ENCODE measurements at regions not wholly inside any gene's neighbourhood (a gene's known extent, or its start where the extent isn't known, plus 50 kb on each side); places are given as distances from the start of the nearest gene placed in this dataset.

DNA sequence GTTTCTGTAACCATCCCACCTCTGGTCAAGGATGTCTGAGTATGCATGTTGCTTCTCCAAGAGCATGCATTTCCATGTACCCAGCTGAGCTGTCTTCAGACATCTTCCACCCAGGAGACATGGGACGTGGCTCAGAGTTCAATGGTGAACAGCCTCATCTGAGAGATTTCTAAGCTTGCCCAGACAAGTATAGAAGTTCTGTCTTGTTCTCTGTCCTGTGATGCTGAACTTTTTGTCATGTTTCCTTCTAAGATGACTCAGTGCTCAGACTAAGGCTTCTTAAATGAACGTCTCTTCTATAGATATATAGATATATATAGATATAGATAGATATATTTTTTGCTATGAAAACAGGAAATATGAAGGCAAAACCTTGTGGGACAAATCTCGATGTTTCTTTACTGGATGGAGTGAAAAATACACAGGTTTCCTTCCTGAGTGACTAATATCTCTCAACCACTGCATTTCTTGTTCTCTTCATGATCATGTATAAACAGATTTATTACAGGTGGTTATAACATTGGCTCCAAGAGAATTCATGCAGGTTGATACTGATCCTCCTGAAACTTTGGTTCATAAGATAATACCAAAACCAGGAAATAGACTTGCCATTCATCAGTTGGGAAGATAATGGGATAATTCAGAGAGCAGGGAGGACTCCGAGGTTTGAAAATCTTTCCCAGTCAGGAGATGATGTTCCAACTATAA is 168.2 kb downstream of the ZNF518B start:
- DNase-seq (ENCODE audit: low read depth), result peak; percentile 92
- TF ChIP-seq, protein P1, sequence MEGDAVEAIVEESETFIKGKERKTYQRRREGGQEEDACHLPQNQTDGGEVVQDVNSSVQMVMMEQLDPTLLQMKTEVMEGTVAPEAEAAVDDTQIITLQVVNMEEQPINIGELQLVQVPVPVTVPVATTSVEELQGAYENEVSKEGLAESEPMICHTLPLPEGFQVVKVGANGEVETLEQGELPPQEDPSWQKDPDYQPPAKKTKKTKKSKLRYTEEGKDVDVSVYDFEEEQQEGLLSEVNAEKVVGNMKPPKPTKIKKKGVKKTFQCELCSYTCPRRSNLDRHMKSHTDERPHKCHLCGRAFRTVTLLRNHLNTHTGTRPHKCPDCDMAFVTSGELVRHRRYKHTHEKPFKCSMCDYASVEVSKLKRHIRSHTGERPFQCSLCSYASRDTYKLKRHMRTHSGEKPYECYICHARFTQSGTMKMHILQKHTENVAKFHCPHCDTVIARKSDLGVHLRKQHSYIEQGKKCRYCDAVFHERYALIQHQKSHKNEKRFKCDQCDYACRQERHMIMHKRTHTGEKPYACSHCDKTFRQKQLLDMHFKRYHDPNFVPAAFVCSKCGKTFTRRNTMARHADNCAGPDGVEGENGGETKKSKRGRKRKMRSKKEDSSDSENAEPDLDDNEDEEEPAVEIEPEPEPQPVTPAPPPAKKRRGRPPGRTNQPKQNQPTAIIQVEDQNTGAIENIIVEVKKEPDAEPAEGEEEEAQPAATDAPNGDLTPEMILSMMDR (IDR thresholded peaks at IDR 0.05; ENCODE audit: insufficient read depth, low read depth, low read length, missing control alignments), result no peak
- no peak overlapping the region for H3K4me3 ChIP-seq (ENCODE audit: low read length)

- TF ChIP-seq, protein P1 (IDR thresholded peaks at IDR 0.05; ENCODE audit: insufficient read depth, low read depth, low read length, missing control alignments), result no peak
- peak; percentile 34 for DNase-seq (ENCODE audit: low read depth)
- no peak overlapping the region for H3K4me3 ChIP-seq (ENCODE audit: low read length)
These were observed 168.4 kb upstream of the WDR1 start for GRCh38 chr4:10285028-10285427.

GRCh38 chr4:10283761-10284160 is 167.2 kb upstream of the WDR1 start:
- H3K4me3 ChIP-seq (ENCODE audit: low read length), result no peak overlapping the region
- TF ChIP-seq, protein P1 (IDR thresholded peaks at IDR 0.05; ENCODE audit: insufficient read depth, low read depth, low read length, missing control alignments), result no peak
- peak; percentile 89 for DNase-seq (ENCODE audit: low read depth)

GRCh38 chr4:10281996-10282395 is 165.4 kb upstream of the WDR1 start:
- no peak overlapping the region for H3K4me3 ChIP-seq (ENCODE audit: low read length)
- TF ChIP-seq, protein P1 (IDR thresholded peaks at IDR 0.05; ENCODE audit: insufficient read depth, low read depth, low read length, missing control alignments), result no peak
- peak; percentile 35 for DNase-seq (ENCODE audit: low read depth)

- TF ChIP-seq, protein P1 (IDR thresholded peaks at IDR 0.05; ENCODE audit: insufficient read depth, low read depth, low read length, missing control alignments), result no peak
- DNase-seq (ENCODE audit: low read depth), result no peak
- no peak overlapping the region for H3K4me3 ChIP-seq (ENCODE audit: low read length)
These were observed 162.7 kb upstream of the WDR1 start for GRCh38 chr4:10279261-10279660.

GRCh38 chr4:10278071-10278470 is 161.5 kb upstream of the WDR1 start:
- H3K4me3 ChIP-seq (ENCODE audit: low read length), result no peak overlapping the region

More at GRCh38 chr4:10278071-10278470, 161.5 kb upstream of the WDR1 start:
- peak; percentile 58 for DNase-seq (ENCODE audit: low read depth)
- TF ChIP-seq, protein P1 (IDR thresholded peaks at IDR 0.05; ENCODE audit: insufficient read depth, low read depth, low read length, missing control alignments), result no peak
